B cell (primary cell): ENCODE measurements at regions not wholly inside any gene's neighbourhood (a gene's known extent, or its start where the extent isn't known, plus 50 kb on each side); places are given as distances from the start of the nearest gene placed in this dataset.

Experiments
- CTCF ChIP-seq: fragments of 200-600 bp; IDR thresholded peaks from one replicate; pipeline ENCODE4 v1.8.0; 2022; ENCODE audit warnings: antibody characterized with exemption, mild to moderate bottlenecking
- EZH2 ChIP-seq: IDR thresholded peaks from 2 replicates; pipeline ENCODE4 v1.6.1; 2012; ENCODE audit warnings: borderline replicate concordance, low read depth, mild to moderate bottlenecking, moderate library complexity, low read length; ENCODE audit not compliant: insufficient read depth, poor library complexity, severe bottlenecking

GRCh38 chr3:5545719-5546118 is 358.2 kb downstream of the EDEM1 start:
- TF ChIP-seq CTCF (no peak), EZH2 (no peak)
